H9 (cell line): ENCODE measurements at regions not wholly inside any gene's neighbourhood (a gene's known extent, or its start where the extent isn't known, plus 50 kb on each side); places are given as distances from the start of the nearest gene placed in this dataset.

ENCODE experiments used
- DNase-seq: peaks from one replicate; pipeline ENCODE4 v3.0.0-alpha.2; 2017
- H2AFZ ChIP-seq: one replicate; pipeline ENCODE4 v1.6.1; 2013; ENCODE audit warnings: mild to moderate bottlenecking, low read length, control low read depth, moderate library complexity
- H2AK5ac ChIP-seq: 2 replicates; pipeline ENCODE4 v1.6.1; 2013; ENCODE audit warnings: low read length, control low read depth, mixed read lengths; ENCODE audit not compliant: insufficient read length
- H2BK120ac ChIP-seq: one replicate; pipeline ENCODE4 v1.6.1; 2013; ENCODE audit warnings: low read depth, mild to moderate bottlenecking, low read length, control low read depth, inconsistent platforms; ENCODE audit not compliant: poor library complexity, severe bottlenecking
- H2BK12ac ChIP-seq: 2 replicates; pipeline ENCODE4 v1.6.1; 2013; ENCODE audit warnings: low read length, control low read depth, mixed read lengths, low read depth; ENCODE audit not compliant: insufficient read length
- H2BK15ac ChIP-seq: 2 replicates; pipeline ENCODE4 v1.6.1; 2013; ENCODE audit warnings: low read depth, low read length, control low read depth
- H2BK20ac ChIP-seq: one replicate; pipeline ENCODE4 v1.6.1; 2013; ENCODE audit warnings: low read depth, mild to moderate bottlenecking, low read length, control low read depth, inconsistent platforms; ENCODE audit not compliant: poor library complexity, severe bottlenecking
- H2BK5ac ChIP-seq: 2 replicates; pipeline ENCODE4 v1.6.1; 2013; ENCODE audit warnings: low read length, control low read depth, mixed read lengths; ENCODE audit not compliant: insufficient read length
- H3K14ac ChIP-seq: 2 replicates; pipeline ENCODE4 v1.6.1; 2013; ENCODE audit warnings: low read length, control low read depth; ENCODE audit not compliant: insufficient read depth
- H3K18ac ChIP-seq: 2 replicates; pipeline ENCODE4 v1.6.1; 2013; ENCODE audit warnings: low read depth, mild to moderate bottlenecking, mixed read lengths, low read length, control low read depth; ENCODE audit not compliant: insufficient read length
- H3K23ac ChIP-seq: 2 replicates; pipeline ENCODE4 v1.6.1; 2013; ENCODE audit warnings: low read length, control low read depth, mixed read lengths, low read depth; ENCODE audit not compliant: insufficient read length
- H3K23me2 ChIP-seq: 2 replicates; pipeline ENCODE4 v1.6.1; 2013; ENCODE audit warnings: low read depth, mild to moderate bottlenecking, mixed read lengths, low read length, control low read depth; ENCODE audit not compliant: insufficient read length, poor library complexity, severe bottlenecking
- H3K27ac ChIP-seq: 2 replicates; pipeline ENCODE4 v1.5.1; 2013; ENCODE audit warnings: low read length, control low read depth, mixed read lengths, low read depth; ENCODE audit not compliant: insufficient read length
- H3K27me3 ChIP-seq: 2 replicates; pipeline ENCODE4 v1.6.1; 2013; ENCODE audit warnings: low read length, control low read depth, inconsistent platforms; ENCODE audit not compliant: insufficient read depth
- H3K4ac ChIP-seq: 2 replicates; pipeline ENCODE4 v1.6.1; 2013; ENCODE audit warnings: low read depth, mild to moderate bottlenecking, control low read depth, inconsistent platforms, low read length, moderate library complexity
- H3K4me1 ChIP-seq: 2 replicates; pipeline ENCODE4 v1.6.1; 2013; ENCODE audit warnings: low read length, control low read depth, inconsistent platforms; ENCODE audit not compliant: insufficient read depth
- H3K4me2 ChIP-seq: 2 replicates; pipeline ENCODE4 v1.6.1; 2013; ENCODE audit warnings: low read length, control low read depth, mixed read lengths; ENCODE audit not compliant: insufficient read length, insufficient read depth
- H3K56ac ChIP-seq: 2 replicates; pipeline ENCODE4 v1.6.1; 2013; ENCODE audit warnings: low read depth, mild to moderate bottlenecking, mixed read lengths, low read length, control low read depth; ENCODE audit not compliant: insufficient read length
- H3K79me1 ChIP-seq: 2 replicates; pipeline ENCODE4 v1.6.1; 2013; ENCODE audit warnings: low read depth, mild to moderate bottlenecking, moderate library complexity, low read length, control low read depth, inconsistent platforms; ENCODE audit not compliant: insufficient read depth, poor library complexity, severe bottlenecking
- H3K79me2 ChIP-seq: 2 replicates; pipeline ENCODE4 v1.6.1; 2013; ENCODE audit warnings: low read length, control low read depth, inconsistent platforms; ENCODE audit not compliant: insufficient read depth
- H3K9ac ChIP-seq: 2 replicates; pipeline ENCODE4 v1.6.1; 2013; ENCODE audit warnings: low read length, control low read depth, mixed read lengths; ENCODE audit not compliant: insufficient read length; ENCODE audit errors: extremely low read depth
- H3K9me3 ChIP-seq: one replicate; pipeline ENCODE4 v1.6.1; 2013; ENCODE audit warnings: low read depth, low read length, inconsistent platforms; ENCODE audit not compliant: control insufficient read depth
- H3T11ph ChIP-seq: one replicate; pipeline ENCODE4 v1.6.1; 2013; ENCODE audit warnings: mild to moderate bottlenecking, low read length, control low read depth, inconsistent platforms
- H4K20me1 ChIP-seq: one replicate; pipeline ENCODE4 v1.6.1; 2013; ENCODE audit not compliant: control insufficient read depth, insufficient read length, insufficient read depth
- H4K5ac ChIP-seq: 2 replicates; pipeline ENCODE4 v1.6.1; 2013; ENCODE audit warnings: low read depth, mild to moderate bottlenecking, mixed read lengths, low read length, control low read depth; ENCODE audit not compliant: insufficient read length
- H4K8ac ChIP-seq: replicated peaks from 2 replicates; pipeline ENCODE4 v1.6.1; 2013; ENCODE audit warnings: low read length, control low read depth, mixed read lengths, low read depth; ENCODE audit not compliant: insufficient read length
- H4K91ac ChIP-seq: 2 replicates; pipeline ENCODE4 v1.6.1; 2013; ENCODE audit warnings: low read depth, mild to moderate bottlenecking, moderate library complexity, mixed read lengths, low read length, control low read depth; ENCODE audit not compliant: insufficient read length
- H3K27ac Mint-ChIP-seq, 3 experiments: 2 replicates in 2 of 3; 3 replicates in 1 of 3; pipeline ENCODE4 v1.8.0; 2020 to 2021; ENCODE audit warnings: mixed read lengths in 3 of 3, mild to moderate bottlenecking in 1 of 3, moderate library complexity in 1 of 3
- H3K27me3 Mint-ChIP-seq: 2 replicates; pipeline ENCODE4 v1.8.0; 2021; ENCODE audit warnings: low read depth, mild to moderate bottlenecking, moderate library complexity, mixed read lengths
- H3K36me3 Mint-ChIP-seq, 3 experiments: 2 replicates in 2 of 3; 3 replicates in 1 of 3; pipeline ENCODE4 v1.8.0; 2020 to 2021; ENCODE audit warnings: low read depth in 3 of 3, mixed read lengths in 3 of 3; ENCODE audit not compliant: insufficient read depth in 1 of 3
- H3K4me1 Mint-ChIP-seq, 2 experiments: 2 replicates each; pipeline ENCODE4 v1.8.0; 2020; ENCODE audit warnings: mixed read lengths in 2 of 2
- H3K4me3 Mint-ChIP-seq, 2 experiments: 2 replicates in 1 of 2; 3 replicates in 1 of 2; pipeline ENCODE4 v1.8.0; 2020 to 2021; ENCODE audit warnings: mild to moderate bottlenecking in 2 of 2, mixed read lengths in 2 of 2, moderate library complexity in 1 of 2
- H3K9me3 Mint-ChIP-seq, 2 experiments: 2 replicates in 1 of 2; 3 replicates in 1 of 2; pipeline ENCODE4 v1.8.0; 2020; ENCODE audit warnings: mild to moderate bottlenecking in 2 of 2, mixed read lengths in 2 of 2, moderate library complexity in 1 of 2
- CTCF ChIP-seq: fragments of 200-600 bp; sonication (generic); conservative IDR thresholded peaks from 3 replicates; pipeline ENCODE4 v1.8.0; 2021; ENCODE audit warnings: antibody characterized with exemption, mild to moderate bottlenecking
- WGBS: extraction: QIAGEN DNeasy Blood & Tissue Kit; methylation state at CpG from one replicate; pipeline ENCODE4 v1.1.7; 2013; ENCODE audit warnings: missing lambda C conversion rate, low lambda C conversion rate, mixed read lengths; ENCODE audit not compliant: insufficient read length; ENCODE audit errors: extremely low coverage; 5-methylcytosine and 5-hydroxymethylcytosine counted together

GRCh38 chr3:153855772-153856171 is 265.4 kb upstream of the ARHGEF26 start:
- Histone ChIP-seq H2BK12ac (no peak overlapping the region), H3K23me2 (no peaks in the 10 kb centered on the region), H3K27me3 (no peaks in the 10 kb centered on the region), H2BK20ac (no peak overlapping the region), H3K56ac (no peak overlapping the region), H3K79me2 (no peaks in the 10 kb centered on the region), H3T11ph (no peak overlapping the region), H4K8ac (no peak overlapping the region), H2BK15ac (no peak overlapping the region), H3K9me3 (no peaks in the 10 kb centered on the region), H2BK120ac (no peak overlapping the region), H4K91ac (no peak overlapping the region), H2BK5ac (no peak overlapping the region), H3K4me2 (no peak overlapping the region), H3K4me1 (peaks cover 5% of the 10 kb centered on the region; the same call in 1 of the 2 replicates), H3K14ac (no peak overlapping the region), H3K27ac (no peak overlapping the region), H3K9ac (no peak overlapping the region), H2AK5ac (no peak overlapping the region), H4K5ac (no peak overlapping the region), H3K23ac (no peak overlapping the region), H4K20me1 (no peaks in the 10 kb centered on the region), H3K79me1 (no peaks in the 10 kb centered on the region), H3K18ac (no peak overlapping the region), H3K4ac (no peak overlapping the region), H2AFZ (no peak overlapping the region)
- WGBS: no CpG with 5 or more reads among the region's 1 CpG
- H3K9me3 Mint-ChIP-seq: peaks cover 0 to 3% of the 10 kb centered on the region in 2 experiments; a peak in 3 of 5 replicates
- peaks cover 16 to 21% of the 10 kb centered on the region in 2 experiments for H3K4me1 Mint-ChIP-seq
- peak; percentile 45 for DNase-seq
- H3K27me3 Mint-ChIP-seq: no peaks in the 10 kb centered on the region
- H3K27ac Mint-ChIP-seq: 0 out of 7 replicates have a peak overlapping the region, but pooled peaks of 1 of the 3 experiments have one; percentile 49
- peak; percentile 21; the same call in 2 of the 3 replicates for TF ChIP-seq CTCF
- no peak overlapping the region for H3K4me3 Mint-ChIP-seq
- no peaks in the 10 kb centered on the region for H3K36me3 Mint-ChIP-seq
